Parathyroid adenoma (tissue), 2 donors: ENCODE measurements at regions not wholly inside any gene's neighbourhood (a gene's known extent, or its start where the extent isn't known, plus 50 kb on each side); places are given as distances from the start of the nearest gene placed in this dataset.

Source experiments
- H2AFZ ChIP-seq: fragments of 300-600 bp; sonication (generic); one replicate; pipeline ENCODE4 v1.7.0; 2017; ENCODE audit warnings: antibody characterized with exemption, mild to moderate bottlenecking
- H3K27ac ChIP-seq: fragments of 300-600 bp; sonication (generic); one replicate; pipeline ENCODE4 v1.7.0; 2017
- H3K27me3 ChIP-seq: fragments of 300-600 bp; sonication (generic); one replicate; pipeline ENCODE4 v1.7.0; 2017; ENCODE audit warnings: low read length; ENCODE audit not compliant: control insufficient read depth, insufficient read depth
- H3K36me3 ChIP-seq: fragments of 300-600 bp; sonication (generic); one replicate; pipeline ENCODE4 v1.7.0; 2017; ENCODE audit warnings: low read length; ENCODE audit not compliant: control insufficient read depth, insufficient read depth
- H3K4me1 ChIP-seq: fragments of 300-600 bp; sonication (generic); one replicate; pipeline ENCODE4 v1.7.0; 2017; ENCODE audit warnings: control low read depth
- H3K4me2 ChIP-seq: fragments of 300-600 bp; sonication (generic); one replicate; pipeline ENCODE4 v1.7.0; 2017; ENCODE audit warnings: low read length
- H3K4me3 ChIP-seq: fragments of 300-600 bp; sonication (generic); one replicate; pipeline ENCODE4 v1.7.0; 2017; ENCODE audit warnings: low read depth, low read length
- H3K79me2 ChIP-seq: fragments of 300-600 bp; sonication (generic); one replicate; pipeline ENCODE4 v1.7.0; 2017; ENCODE audit warnings: control low read depth
- H3K9ac ChIP-seq: fragments of 300-600 bp; sonication (generic); one replicate; pipeline ENCODE4 v1.7.0; 2017; ENCODE audit warnings: mild to moderate bottlenecking
- H3K9me3 ChIP-seq: fragments of 300-600 bp; sonication (generic); one replicate; pipeline ENCODE4 v1.7.0; 2017; ENCODE audit warnings: low read length; ENCODE audit not compliant: control insufficient read depth
- CTCF ChIP-seq: fragments of 300-600 bp; sonication (generic); IDR thresholded peaks from one replicate; pipeline ENCODE4 v1.7.0; 2017; ENCODE audit warnings: antibody characterized with exemption, mild to moderate bottlenecking
- donor health status: primary hyperparathyroidism.

GRCh38 chr20:6868861-6869260 lies 101.4 kb downstream of the BMP2 start:
- Histone ChIP-seq H2AFZ (no peak overlapping the region), H3K27me3 (no peaks in the 10 kb centered on the region), H3K27ac (no peak overlapping the region), H3K79me2 (no peaks in the 10 kb centered on the region), H3K4me2 (no peak overlapping the region), H3K4me3 (no peak overlapping the region), H3K9me3 (no peaks in the 10 kb centered on the region), H3K4me1 (no peaks in the 10 kb centered on the region), H3K36me3 (no peaks in the 10 kb centered on the region), H3K9ac (no peak overlapping the region)
- no peak for TF ChIP-seq CTCF

GRCh38 chr20:6870559-6870958 lies 103.1 kb downstream of the BMP2 start:
- H3K4me2 ChIP-seq: no peak overlapping the region
- no peak for TF ChIP-seq CTCF
- no peak overlapping the region for H3K4me3 ChIP-seq

GRCh38 chr20:6877633-6878032 lies 110.1 kb downstream of the BMP2 start:
- no peak overlapping the region for H3K4me3 ChIP-seq
- no peak for TF ChIP-seq CTCF
- H3K4me2 ChIP-seq: no peak overlapping the region
- no peaks in the 10 kb centered on the region for H3K4me1 ChIP-seq
- H3K36me3 ChIP-seq: no peaks in the 10 kb centered on the region
- H3K9me3 ChIP-seq: no peaks in the 10 kb centered on the region
- no peaks in the 10 kb centered on the region for H3K27me3 ChIP-seq
- no peak overlapping the region for H2AFZ ChIP-seq
- no peaks in the 10 kb centered on the region for H3K79me2 ChIP-seq
- H3K9ac ChIP-seq: no peak overlapping the region
- H3K27ac ChIP-seq: no peak overlapping the region

More at GRCh38 chr20:6870559-6870958, 103.1 kb downstream of the BMP2 start:
- Histone ChIP-seq H3K4me1 (no peaks in the 10 kb centered on the region), H3K36me3 (no peaks in the 10 kb centered on the region), H3K27me3 (no peaks in the 10 kb centered on the region), H3K27ac (no peak overlapping the region), H3K79me2 (no peaks in the 10 kb centered on the region), H3K9me3 (no peaks in the 10 kb centered on the region), H2AFZ (no peak overlapping the region), H3K9ac (no peak overlapping the region)

- TF ChIP-seq CTCF: no peak
- Histone ChIP-seq H3K79me2 (no peaks in the 10 kb centered on the region), H3K27me3 (no peaks in the 10 kb centered on the region), H3K4me1 (no peaks in the 10 kb centered on the region), H3K36me3 (no peaks in the 10 kb centered on the region), H3K27ac (no peak overlapping the region), H3K9me3 (no peaks in the 10 kb centered on the region), H3K4me3 (no peak overlapping the region), H3K4me2 (no peak overlapping the region), H2AFZ (no peak overlapping the region), H3K9ac (no peak overlapping the region)
These were observed 115.2 kb downstream of the BMP2 start for GRCh38 chr20:6882561-6883291.

- H3K36me3 ChIP-seq: no peaks in the 10 kb centered on the region
- TF ChIP-seq CTCF: no peak
- no peak overlapping the region for H2AFZ ChIP-seq
- no peak overlapping the region for H3K4me2 ChIP-seq
- no peak overlapping the region for H3K4me3 ChIP-seq
- no peak overlapping the region for H3K9ac ChIP-seq
- no peaks in the 10 kb centered on the region for H3K79me2 ChIP-seq
- H3K27me3 ChIP-seq: no peaks in the 10 kb centered on the region
- H3K27ac ChIP-seq: no peak overlapping the region
- H3K4me1 ChIP-seq: no peaks in the 10 kb centered on the region
- H3K9me3 ChIP-seq: no peaks in the 10 kb centered on the region
These were observed 116.6 kb downstream of the BMP2 start for GRCh38 chr20:6884114-6884513.
